GM21360 (cell line): ENCODE measurements at regions not wholly inside any gene's neighbourhood (a gene's known extent, or its start where the extent isn't known, plus 50 kb on each side); places are given as distances from the start of the nearest gene placed in this dataset.
"Not testable (repeated sequence)": the region's sequence is repeated elsewhere in the genome, so short reads cannot be mapped to it uniquely, and the experiment has no call there.

Source experiments
- ATAC-seq: cut with Tn5 transposase; IDR thresholded peaks from one replicate; pipeline ENCODE4 v1.9.1; 2021; ENCODE audit warnings: mild to moderate bottlenecking, moderate library complexity; ENCODE audit not compliant: unreplicated experiment

DNA sequence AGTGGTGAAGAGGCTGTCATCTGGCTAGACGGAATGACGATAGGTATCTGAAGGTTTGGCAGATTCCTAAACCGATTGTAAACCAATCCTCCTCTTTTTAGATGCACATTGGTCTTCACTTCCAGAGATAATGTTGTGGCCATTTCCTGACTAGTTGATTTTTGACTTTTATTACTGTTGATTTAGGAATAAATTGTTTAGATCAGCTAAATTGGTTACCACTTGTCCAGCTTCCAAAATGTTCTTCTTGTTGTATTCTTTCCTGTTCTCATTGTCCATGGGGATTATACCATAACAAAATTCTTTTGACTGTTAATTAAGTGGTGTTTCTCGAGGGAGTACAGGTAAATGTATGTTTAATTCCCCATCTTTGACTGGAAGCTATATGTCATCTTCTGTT lies 119.7 kb downstream of the MACROH2A1 start:
- ATAC-seq, result no peak

DNA sequence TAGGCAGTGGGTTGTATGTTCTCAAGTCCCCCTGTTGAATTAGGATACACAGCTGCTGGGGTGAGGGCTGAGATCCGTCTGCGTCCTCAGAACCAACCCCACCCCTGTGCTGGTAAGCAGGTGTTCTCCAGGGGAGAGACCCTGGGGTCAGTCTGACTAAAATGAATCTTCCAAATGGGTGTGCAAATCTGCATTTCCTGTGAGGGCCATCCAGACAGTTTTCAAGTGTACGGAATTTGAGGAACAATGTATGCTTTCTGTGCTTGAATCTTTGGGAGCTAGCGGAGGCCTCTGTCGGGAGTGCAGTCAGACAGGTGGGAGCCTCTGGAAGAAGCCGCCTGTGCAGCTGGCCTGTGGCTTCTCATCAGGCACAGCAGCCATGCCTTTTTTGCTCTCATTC lies 122.9 kb downstream of the MACROH2A1 start:
- no peak for ATAC-seq

DNA sequence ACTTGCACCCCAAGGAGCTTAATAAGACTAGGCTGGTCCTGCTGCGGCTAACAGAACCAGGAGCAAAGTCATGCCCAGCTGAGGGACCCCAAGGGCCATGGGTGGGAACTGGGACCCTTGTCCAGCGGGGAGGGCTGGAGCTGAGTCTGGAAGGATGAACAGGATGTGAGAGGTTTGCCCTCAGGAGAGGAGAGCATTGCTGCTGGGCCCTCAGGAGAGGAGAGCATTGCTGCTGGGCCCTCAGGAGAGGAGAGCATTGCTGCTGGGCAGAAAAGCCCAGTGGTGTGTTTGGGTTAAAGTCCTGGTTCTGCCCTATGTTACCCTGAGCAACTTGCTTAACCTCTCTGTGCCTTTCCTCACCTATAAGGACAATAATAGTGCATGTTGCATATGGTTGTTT lies 125.8 kb downstream of the MACROH2A1 start:
- ATAC-seq, result no peak

DNA sequence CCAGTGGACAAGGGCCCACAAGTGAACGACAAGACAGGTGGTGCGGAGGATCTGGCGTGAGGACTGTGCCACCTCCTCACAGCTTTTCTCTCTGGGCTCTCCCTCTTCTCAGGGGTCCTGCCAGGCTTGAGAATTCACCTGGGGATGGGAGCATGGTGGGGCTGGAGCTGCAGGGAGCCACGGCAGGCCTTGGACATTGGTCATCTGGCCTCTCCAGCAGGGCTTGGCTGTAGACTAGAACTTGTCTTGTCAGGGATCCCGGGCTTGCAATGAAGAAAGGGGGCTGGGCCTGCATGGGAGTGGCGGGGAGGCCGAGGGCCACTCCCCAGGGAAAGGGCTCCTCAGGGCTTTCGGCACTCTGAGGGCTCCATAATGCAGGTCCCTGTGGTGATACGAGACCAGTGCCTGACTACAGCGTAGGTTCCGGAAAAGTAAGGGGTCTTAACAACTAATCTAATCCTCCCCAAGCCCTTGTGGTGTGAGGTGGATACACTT lies 126.7 kb downstream of the MACROH2A1 start:
- ATAC-seq, result no peak

DNA sequence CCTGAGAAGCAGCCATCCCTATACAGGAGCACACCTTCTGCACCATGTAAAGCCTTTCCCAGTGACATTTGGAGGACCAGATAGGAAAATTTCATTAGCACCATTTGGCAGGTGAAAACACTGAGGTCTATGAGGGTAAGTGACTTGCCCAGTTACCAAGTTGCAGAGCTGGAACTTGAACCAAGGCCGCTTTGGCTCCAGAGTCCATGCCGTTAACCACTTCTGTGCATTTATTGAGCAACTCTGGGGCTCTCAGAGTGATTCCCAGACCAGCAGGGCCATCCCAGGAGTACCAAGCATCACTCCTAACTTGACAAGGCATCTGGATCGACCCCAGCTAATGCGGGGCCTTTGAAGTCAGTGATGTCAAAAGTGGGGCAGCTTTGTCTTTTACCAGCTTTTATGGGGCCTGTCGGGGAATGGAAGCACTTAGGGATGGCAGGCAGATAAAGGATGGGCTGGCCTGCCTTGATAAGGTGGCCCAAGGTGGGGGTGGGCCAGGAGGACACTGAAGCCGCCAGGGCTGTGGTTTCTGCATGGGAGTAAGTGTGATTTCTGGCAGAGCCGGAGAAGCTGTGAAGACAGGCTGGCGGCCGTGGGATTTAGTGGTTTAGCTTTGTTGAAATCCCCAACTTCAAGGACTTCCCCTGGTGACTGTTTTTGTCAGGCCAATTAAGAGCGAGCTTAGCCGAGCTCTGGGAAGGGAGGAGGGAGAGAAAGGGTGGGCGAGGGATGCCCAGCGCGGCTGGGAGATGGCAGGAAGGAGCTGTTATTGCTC lies 127.3 kb downstream of the MACROH2A1 start:
- no peak for ATAC-seq

DNA sequence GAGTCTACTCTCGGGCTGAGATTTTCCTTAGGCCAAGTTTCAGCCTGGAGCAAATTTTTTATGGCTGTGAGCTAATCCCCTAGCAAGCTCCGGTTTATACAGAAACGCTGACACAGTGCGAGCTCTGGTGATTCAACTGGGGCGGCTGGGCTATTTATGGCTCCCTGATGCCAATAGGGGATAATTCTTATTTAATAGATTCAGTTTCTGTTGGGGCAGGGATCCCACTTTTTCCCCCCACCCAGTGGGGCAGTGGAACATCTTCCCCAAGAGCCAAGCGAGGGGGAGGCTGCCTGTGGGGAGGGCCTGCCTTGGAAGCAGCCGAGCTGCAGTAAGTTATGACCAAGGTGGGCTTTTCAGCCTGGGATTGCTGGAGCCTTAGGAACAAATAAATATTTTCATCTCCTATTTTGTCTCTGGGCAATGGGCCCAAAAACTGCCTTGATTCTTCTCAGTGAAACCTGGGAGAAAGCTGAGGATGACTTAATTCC lies 129.1 kb downstream of the MACROH2A1 start:
- ATAC-seq, result no peak

DNA sequence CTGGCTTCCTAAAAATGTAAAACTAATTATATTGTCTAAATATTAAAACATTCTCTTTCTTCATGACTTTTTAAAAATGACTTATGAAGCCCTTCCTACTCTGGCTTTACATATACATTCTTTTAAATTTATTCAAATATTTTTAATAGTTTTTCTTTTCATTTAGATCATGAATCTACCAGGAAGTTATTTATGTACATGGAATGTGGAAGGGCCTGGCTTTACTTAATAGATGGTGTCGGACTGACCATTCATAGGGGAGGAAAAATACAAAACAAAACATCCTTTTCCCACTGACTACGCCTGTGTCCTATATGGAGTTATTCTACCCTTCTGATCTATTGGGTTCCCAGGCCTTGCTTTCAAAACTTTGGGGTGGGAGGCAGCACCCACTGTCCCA lies 129.8 kb downstream of the MACROH2A1 start:
- no peak for ATAC-seq

DNA sequence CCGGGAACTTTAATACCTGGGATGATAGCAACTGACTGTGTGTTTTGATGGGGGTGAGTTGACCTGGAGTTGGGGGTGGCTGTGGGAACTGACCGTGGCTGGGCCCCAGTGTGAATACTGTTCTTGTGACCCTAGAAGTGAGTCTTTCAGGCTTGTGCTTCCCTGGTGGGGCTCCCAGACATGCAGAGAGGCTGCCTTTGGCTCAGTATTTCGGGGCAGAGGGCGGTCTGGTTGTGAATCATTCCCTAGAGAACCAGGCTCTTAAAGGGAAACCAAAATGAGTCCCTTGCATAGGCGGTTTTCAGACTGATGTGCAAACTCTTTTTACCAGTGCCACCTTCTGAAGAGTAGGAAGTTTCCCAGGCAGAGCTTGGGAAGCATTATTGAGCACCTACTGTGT lies 132.1 kb downstream of the MACROH2A1 start:
- ATAC-seq, result no peak

DNA sequence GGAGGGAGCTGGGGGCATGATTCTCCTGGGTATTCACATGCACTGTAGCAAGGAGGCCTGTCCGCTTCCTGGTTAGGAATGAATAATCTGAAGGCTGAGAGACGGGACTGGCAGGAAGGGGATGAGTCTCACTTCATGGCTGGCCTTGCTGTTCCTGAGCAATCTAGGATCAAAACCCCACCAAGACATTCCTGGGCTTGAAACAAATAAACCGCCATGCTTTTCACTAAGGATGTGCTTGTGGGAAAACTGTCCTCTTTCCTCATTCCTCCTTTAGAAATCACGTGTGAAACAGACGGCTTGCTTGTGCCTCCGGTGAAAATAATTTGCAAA lies 132.8 kb downstream of the MACROH2A1 start:
- no peak for ATAC-seq

DNA sequence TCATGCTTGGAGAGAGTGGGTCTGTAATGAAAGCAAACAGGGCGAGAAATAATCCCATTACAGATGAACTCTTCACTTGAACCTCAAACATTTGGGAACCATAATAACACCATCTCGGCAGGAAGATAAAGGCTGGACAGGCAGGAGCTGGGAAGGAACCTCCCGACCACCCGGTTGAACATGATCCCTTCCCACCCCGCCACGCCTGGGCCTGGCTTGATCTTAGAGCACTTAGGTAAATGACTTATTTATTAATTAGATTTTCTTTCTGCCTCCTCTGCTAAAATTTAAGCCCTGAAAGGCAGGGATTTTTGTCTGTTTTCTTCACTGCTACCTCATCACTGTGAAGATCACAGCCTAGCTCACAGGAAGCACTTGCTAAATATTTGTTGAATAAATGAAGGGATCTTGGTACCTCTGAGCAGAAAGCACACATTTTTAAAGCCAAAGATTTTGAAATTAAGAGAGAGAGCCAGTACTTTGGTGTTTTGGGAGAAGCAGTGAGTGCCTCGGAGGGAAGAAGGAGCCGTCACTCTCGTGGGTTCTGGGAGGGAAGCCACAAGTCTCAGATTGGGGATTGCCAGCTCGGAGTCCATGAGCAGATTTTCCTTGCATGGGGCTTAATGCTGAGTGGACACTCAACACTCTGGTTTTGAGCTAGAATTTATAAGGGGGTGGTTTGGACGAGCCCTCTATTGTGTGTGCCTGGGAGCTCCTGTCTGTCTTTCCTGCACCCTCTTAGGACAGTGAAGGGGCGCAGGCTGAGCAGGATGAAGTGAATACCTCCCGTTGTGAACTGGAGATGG lies 133.3 kb downstream of the MACROH2A1 start:
- ATAC-seq, result no peak

DNA sequence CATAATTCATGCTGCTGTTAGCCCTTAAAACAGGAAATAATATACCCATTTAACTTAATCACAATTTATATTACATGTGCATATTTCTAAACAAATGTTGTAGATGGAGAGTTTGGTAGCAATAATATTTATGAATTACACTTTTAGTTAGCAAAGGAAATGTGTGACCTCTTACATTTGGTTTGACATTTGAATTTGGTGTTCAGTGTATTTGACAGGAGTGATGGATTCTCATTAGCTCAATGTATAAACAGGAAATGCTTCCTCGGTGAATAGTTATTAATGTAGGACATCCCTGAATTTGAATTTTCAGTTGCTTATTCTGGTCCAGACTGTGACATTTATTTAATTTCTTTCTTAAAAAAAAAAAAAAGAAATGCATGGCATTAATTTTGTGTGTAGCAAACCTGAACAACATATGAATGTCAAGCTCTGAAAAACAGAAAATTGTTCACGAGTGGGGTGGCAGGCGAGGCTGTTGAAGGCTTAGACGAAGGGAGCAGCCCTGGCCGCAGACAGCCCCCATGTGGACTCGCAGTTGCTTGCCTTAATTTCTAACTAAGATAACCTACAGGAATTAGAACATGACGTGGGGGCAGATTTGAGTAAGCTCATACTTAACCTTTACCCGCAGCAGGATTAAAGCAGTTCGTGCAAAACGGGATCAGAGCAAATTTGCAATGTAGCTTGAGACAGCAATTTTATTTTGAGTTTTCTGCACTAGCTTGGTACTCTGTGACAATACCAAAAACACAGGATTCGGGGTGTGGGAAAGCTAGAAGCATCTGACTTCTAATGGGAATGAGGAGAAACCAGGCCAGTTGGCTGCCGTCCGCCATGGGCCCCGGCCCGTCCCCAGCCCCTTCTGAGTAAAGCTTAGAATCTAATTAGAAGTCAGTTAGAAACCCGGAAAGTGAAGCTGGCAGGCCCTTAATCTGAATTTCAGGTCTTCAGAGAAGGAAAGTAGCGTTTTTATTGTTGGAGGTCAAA lies 134.3 kb downstream of the MACROH2A1 start:
- ATAC-seq, result no peak

DNA sequence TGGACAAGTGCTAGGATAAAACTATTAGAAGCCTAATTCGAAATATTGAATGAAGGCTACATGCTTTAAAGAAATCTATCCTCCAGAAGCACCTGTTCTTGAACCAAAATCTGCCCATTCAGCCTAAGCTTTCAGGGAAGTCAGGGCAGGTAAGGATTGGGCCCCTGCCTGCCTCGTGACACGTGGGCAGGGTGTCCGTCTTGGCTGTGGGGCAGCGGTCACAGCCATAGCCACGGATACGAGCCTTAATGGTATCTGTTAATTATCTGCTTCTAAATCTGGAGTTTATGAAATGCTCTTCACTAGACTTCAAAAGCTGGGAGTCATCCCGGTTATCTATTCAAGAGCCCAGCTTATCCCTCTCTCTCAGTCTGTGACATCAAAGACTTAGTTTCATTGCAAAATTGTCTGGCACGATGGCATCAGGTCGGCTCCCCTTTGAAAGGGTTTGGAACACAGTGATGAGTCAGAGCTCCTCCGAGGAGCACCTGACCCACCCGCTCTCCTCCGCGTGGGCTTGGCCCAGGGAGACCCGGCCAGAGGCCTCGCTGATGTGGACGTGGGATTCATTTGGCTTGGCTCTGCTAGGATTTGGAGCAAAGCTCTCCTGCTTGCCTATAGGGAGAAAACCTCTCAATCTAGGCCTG lies 135.9 kb downstream of the MACROH2A1 start:
- no peak for ATAC-seq

DNA sequence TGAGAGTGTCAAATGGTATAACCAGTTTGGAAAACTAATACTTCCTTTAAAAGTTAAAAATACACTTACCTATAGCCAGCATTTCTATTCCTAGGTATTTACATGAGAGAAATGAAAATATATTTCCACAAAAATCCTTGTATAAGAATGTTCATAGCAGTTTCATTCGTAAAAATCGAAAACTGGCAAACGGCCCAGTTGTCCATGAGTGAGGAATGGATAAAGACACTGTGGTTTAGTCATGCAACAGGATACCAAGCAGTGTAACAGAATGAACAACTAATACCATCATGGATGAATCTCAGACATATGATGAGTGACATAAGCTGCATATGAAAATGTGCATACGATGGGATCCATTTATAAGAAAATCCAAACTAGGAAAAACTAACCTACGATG lies 136.7 kb downstream of the MACROH2A1 start:
- ATAC-seq, result no peak

DNA sequence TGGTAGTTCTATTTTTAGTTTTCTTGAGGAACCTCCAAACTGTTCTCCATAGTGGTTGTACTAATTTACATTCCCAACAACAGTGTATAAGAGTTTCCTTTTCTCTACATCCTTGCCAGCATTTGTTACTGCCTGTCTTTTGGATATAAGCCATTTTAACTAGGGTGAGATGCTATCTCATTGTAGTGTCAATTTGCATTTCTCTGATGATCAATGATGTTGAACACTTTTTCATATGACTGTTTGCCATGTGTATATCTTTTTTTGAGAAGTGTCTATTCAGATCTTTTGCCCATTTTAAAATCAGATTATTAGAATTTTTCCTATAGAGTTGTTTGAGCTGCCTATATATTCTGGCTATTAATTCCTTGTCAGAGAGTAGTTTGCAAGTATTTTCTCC lies 138.9 kb downstream of the MACROH2A1 start:
- not testable (repeated sequence) for ATAC-seq

DNA sequence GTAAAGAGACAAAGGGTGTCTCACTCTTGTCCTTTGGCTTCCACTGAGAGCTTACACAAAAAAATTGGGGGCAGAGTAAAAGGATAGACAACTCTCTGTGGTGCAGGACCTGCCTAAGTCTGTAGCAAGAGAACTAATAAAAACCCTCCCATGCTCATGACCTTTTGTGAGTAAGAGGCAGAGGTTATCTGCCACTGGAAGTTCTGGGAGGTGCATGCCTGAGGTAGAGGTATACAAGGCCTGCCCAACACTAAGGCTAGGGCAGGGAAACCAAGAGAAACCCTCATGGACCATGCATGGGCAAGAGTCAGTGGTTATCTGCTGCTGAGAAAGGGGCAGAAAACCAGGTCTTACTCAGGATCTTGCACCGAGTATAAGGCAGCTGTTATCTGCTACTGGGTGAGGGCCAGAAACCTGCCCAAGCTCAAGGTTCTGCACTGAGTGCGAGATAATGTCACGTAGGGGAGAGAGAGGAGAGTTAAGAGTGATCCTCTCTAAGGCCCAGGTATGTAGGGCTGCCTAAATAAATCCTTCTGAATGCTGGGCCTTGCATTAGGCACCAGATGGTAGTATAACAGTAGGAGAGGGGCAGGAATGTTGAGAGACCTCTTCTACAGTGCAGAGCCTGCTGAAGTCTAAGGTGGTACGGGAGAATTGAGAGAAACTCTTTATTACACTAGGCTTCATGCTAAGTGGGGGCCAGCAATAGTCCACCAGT lies 143.4 kb downstream of the MACROH2A1 start:
- ATAC-seq, result no peak

DNA sequence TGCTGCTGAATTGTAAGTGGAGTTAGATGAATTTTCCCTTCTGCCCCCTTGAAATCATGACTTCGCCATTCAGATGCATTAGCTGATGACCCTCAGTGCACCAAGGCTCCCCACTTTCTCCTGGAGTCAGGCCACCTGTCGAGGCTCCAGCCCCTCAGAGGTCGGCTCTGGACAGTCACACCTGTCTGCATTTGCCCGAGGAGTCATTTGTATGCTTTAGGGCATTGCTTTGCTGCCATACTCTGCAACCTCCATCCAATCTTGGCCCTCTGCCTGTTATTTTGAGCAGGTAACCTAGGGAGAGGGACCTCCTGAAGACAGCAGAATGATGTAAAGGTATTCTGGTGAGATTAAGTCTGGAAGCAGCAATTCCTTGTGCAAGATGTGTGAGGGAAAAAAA lies 144.8 kb downstream of the MACROH2A1 start:
- ATAC-seq, result no peak

DNA sequence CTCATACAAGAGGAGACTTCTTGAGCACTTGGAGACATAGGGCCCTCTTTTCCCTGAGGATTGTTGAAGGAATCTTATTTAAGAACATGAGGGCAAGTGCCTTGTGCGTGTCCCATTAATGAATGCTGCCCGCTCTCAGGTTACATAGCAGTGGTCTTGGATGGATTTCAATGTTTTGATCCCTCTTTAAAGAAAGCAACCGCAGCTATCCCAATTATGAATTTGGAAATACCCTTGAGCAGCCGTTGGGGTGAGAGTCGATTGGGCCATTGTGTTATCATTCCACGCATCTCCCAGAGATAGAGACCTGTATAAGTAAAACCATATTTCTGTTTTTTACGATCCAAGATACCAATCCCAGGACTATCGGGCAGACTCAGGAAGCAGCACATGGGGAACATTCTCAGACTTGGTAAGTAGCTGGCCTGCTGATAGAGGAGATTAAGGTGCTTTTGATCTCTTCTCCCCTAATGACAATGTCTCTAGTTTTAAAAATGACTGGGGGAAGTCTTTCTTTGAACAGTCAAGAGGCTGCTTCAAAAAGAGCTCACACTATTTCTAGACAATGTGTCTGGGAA lies 145.3 kb downstream of the MACROH2A1 start:
- ATAC-seq, result no peak

DNA sequence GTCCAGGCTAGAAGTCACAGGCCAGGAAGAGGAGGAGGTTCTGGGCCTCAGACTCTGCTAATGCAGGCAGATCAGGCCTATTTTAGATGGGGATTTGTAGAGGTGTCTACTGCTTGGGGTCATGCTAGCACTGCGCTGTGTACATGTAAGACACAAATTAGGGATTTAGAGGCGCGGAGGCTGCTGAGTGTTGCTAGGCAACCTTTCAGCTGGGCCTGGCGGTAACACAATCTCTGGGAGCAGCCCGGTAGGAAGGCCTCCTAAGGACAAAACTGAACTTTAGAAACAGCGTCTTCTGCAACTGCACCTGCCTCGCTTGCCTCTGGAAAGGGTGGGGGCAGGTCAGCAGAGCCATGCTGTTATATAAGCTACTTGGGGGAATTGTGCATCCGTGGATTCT lies 147.9 kb downstream of the MACROH2A1 start:
- no peak for ATAC-seq

DNA sequence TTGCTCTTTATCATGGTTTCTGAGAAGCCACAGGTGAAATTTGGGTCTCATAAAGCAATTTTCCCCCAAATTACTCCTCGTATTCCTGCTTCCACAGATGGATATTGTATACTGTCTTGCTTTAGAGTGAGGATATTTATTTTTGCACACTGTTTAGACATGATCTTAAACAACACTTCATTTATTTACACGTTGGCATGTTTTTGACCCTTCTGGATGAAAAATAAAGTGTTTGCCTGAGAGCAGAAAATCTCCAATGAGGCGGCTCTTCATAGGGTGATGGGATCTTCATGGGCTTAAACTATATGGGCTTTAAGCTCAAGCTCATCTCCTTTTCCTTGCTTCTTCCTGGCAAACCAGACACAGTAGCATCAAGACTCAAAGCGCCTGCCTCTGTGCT lies 148.4 kb downstream of the MACROH2A1 start:
- ATAC-seq, result no peak
